Endothelial cell of umbilical vein (primary cell): ENCODE measurements at regions not wholly inside any gene's neighbourhood (a gene's known extent, or its start where the extent isn't known, plus 50 kb on each side); places are given as distances from the start of the nearest gene placed in this dataset.

ENCODE experiments used
- EZH2 ChIP-seq: IDR thresholded peaks from 2 replicates; pipeline ENCODE4 v1.6.1; 2012; ENCODE audit warnings: borderline replicate concordance, low read depth, mild to moderate bottlenecking, moderate library complexity, low read length, inconsistent platforms; ENCODE audit not compliant: severe bottlenecking
- TF ChIP-seq, protein P1 (sequence below): IDR thresholded peaks from 2 replicates; pipeline ENCODE4 v1.6.1; 2011; ENCODE audit not compliant: insufficient read depth, insufficient read length

DNA sequence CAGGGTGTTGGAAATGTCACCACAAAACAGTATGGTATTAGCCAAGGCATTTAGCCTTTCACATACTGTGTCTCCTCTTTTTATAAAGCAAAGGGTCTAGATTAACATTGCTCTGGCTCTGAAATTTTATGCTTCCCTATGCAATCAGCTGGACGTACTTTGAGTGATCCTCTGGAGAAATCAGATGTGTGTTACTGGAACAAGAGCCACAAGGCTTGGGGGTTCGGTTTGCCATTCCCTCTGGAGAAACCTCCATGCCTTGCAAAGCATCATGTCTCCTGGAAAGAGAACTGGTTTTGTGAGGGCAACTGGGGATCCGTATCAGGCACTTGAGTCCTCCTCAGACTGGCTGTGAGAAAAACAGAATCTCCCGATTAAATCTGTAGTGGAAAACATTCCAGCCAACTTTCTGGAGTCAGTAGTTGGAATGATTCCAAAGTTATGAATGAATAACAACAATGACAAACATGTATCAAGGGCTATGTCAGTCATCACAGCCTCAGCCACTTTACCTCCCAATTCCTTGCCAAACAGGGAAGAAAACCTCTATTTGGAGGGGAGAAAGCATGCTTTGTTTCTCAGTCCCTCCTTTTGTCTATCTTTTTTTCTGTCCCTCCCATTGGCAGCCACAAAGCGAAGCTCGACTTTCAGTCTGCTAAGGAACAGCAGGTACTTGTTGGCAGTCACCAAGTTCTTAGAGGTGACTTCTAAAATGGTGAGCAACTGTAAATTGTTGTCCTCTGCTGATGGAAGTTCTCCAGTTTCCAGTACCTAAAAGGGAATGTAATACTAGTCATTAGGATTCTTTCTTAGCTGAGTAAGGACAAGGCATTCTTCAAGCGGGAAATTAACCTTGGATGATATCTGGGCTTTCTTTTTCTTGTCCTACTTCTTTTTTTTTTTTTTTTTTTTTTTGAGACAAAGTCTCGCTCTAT is 864.8 kb upstream of the AUTS2 start:
- TF ChIP-seq EZH2, result no peak
- TF ChIP-seq, protein P1, sequence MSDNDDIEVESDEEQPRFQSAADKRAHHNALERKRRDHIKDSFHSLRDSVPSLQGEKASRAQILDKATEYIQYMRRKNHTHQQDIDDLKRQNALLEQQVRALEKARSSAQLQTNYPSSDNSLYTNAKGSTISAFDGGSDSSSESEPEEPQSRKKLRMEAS, result no peak
